ENCODE measurements at regions not wholly inside any gene's neighbourhood (a gene's known extent, or its start where the extent isn't known, plus 50 kb on each side); places are given as distances from the start of the nearest gene placed in this dataset.
"Not testable (repeated sequence)": the region's sequence is repeated elsewhere in the genome, so short reads cannot be mapped to it uniquely, and the experiment has no call there.

DNA sequence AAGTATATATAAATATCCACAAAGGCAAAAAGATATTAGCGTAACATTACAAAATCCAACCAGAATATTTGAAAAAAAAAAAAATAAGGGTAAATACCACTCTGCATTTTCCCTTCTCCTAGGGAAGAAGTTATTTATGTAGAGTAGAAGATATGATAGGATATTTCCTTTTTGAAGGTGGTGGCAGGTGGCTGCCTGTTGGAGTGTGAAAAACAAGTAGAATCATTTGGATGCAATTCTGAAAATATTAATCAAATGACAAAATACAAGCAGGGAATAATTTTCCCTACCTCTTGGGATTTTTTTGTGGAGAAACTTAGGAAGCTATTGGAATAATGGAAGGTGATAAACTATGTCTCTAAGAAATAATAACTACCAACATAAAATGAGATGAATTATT lies 62.5 kb upstream of the OGFRL1 start:
- Histone ChIP-seq H3K79me2 (ENCODE audit: insufficient read depth, low read depth) (no peaks in the 10 kb centered on the region), H4K20me1 (ENCODE audit: insufficient read depth) (no peaks in the 10 kb centered on the region), H3K4me2 (no peak overlapping the region), H3K27me3 (ENCODE audit: insufficient read depth, low read depth) (no peaks in the 10 kb centered on the region), H3K4me1 (ENCODE audit: low read depth, poor library complexity, severe bottlenecking) (no peaks in the 10 kb centered on the region), H3K9ac (no peak overlapping the region), H2AFZ (ENCODE audit: low read depth) (no peak overlapping the region), H3K36me3 (ENCODE audit: insufficient read depth) (no peaks in the 10 kb centered on the region), H3K4me3 (IDR thresholded peaks at IDR 0.05; ENCODE audit: insufficient read depth, low read depth, low read length) (no peak overlapping the region), H3K27ac (no peak overlapping the region)
- TF ChIP-seq, protein P1, sequence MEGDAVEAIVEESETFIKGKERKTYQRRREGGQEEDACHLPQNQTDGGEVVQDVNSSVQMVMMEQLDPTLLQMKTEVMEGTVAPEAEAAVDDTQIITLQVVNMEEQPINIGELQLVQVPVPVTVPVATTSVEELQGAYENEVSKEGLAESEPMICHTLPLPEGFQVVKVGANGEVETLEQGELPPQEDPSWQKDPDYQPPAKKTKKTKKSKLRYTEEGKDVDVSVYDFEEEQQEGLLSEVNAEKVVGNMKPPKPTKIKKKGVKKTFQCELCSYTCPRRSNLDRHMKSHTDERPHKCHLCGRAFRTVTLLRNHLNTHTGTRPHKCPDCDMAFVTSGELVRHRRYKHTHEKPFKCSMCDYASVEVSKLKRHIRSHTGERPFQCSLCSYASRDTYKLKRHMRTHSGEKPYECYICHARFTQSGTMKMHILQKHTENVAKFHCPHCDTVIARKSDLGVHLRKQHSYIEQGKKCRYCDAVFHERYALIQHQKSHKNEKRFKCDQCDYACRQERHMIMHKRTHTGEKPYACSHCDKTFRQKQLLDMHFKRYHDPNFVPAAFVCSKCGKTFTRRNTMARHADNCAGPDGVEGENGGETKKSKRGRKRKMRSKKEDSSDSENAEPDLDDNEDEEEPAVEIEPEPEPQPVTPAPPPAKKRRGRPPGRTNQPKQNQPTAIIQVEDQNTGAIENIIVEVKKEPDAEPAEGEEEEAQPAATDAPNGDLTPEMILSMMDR (conservative IDR thresholded peaks at IDR 0.05; ENCODE audit: low read depth, low read length), result no peak

DNA sequence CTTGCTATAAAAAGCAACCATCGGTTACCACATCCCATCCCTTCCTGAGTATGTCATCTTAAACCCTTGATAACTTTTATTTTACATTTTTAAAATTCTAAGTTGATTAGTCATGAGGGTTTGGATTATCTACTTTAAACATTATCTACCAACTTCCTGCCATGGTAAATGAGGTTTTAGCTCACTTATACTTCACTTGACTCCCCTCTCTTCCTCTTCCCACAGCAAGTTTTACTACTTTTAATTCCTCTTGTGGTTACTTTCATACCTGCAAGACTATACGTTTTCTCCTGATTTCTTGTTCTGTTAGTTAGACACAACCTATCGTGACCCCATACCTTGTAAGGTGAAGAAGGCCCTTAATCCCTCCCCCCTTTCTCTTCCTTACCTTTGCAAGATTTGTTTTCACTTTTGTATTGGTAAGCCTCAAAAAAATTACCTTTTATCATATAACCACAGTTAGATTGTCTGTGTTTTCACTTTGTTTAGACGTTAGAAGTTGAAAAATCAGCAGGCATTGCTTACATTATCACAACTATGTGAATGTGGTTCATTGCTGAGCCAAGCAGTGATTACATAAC lies 60.1 kb upstream of the OGFRL1 start:
- Histone ChIP-seq H3K4me2 (no peak overlapping the region), H3K4me1 (ENCODE audit: low read depth, poor library complexity, severe bottlenecking) (no peaks in the 10 kb centered on the region), H4K20me1 (ENCODE audit: insufficient read depth) (no peaks in the 10 kb centered on the region), H3K27me3 (ENCODE audit: insufficient read depth, low read depth) (no peaks in the 10 kb centered on the region), H3K36me3 (ENCODE audit: insufficient read depth) (no peaks in the 10 kb centered on the region), H3K9ac (no peak overlapping the region), H3K27ac (no peak overlapping the region), H3K79me2 (ENCODE audit: insufficient read depth, low read depth) (no peaks in the 10 kb centered on the region), H2AFZ (ENCODE audit: low read depth) (no peak overlapping the region), H3K4me3 (IDR thresholded peaks at IDR 0.05; ENCODE audit: insufficient read depth, low read depth, low read length) (no peak overlapping the region)
- TF ChIP-seq, protein P1 (conservative IDR thresholded peaks at IDR 0.05; ENCODE audit: low read depth, low read length), result no peak

DNA sequence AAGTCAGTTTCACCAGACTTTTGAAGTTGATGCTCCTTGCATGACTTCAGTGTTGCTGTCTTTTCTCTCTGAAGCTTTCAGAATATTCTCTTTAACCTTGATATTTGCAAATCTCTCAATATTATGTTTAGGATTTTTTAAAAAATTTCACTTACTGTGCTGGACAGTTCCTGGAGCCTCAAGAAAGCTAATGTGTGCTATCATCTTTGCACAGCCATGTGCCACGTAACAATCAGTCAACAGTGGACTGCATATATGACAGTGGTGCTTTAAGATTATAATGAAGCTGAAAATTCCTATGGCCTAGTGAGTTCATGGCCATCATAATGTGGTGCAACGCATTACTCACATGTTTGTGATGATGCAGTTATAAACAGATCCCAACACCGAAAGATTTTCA lies 59.1 kb upstream of the OGFRL1 start:
- Histone ChIP-seq H4K20me1 (ENCODE audit: insufficient read depth) (no peaks in the 10 kb centered on the region), H3K27ac (no peak overlapping the region), H3K9ac (no peak overlapping the region), H3K4me1 (ENCODE audit: low read depth, poor library complexity, severe bottlenecking) (no peaks in the 10 kb centered on the region), H3K4me3 (IDR thresholded peaks at IDR 0.05; ENCODE audit: insufficient read depth, low read depth, low read length) (no peak overlapping the region), H3K36me3 (ENCODE audit: insufficient read depth) (no peaks in the 10 kb centered on the region), H3K27me3 (ENCODE audit: insufficient read depth, low read depth) (no peaks in the 10 kb centered on the region), H3K79me2 (ENCODE audit: insufficient read depth, low read depth) (no peaks in the 10 kb centered on the region), H3K4me2 (no peak overlapping the region), H2AFZ (ENCODE audit: low read depth) (no peak overlapping the region)
- TF ChIP-seq, protein P1 (conservative IDR thresholded peaks at IDR 0.05; ENCODE audit: low read depth, low read length), result no peak

DNA sequence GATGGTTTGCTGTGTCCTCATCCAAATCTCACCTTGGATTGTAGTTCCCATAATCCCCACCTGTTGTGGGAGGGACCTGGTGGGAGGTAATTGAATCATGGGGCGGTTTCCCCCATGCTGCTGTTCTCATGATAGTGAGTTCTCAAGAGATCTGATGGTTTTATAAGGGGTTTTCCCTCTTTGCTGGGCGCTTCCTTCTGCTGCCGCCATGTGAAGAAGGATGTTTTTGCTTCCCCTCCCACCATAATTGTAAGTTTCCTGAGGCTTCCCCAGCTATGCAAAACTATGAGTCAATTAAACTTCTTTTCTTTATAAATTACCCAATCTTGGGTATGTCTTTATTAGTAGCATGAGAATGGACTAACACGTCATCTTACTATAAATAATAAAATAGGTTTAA lies 55.7 kb upstream of the OGFRL1 start:
- not testable (repeated sequence) for H4K20me1 ChIP-seq (ENCODE audit: insufficient read depth); H3K27me3 ChIP-seq (ENCODE audit: insufficient read depth, low read depth); H3K79me2 ChIP-seq (ENCODE audit: insufficient read depth, low read depth); H3K36me3 ChIP-seq (ENCODE audit: insufficient read depth); H3K27ac ChIP-seq; H3K4me1 ChIP-seq (ENCODE audit: low read depth, poor library complexity, severe bottlenecking); H3K4me2 ChIP-seq; H2AFZ ChIP-seq (ENCODE audit: low read depth); H3K4me3 ChIP-seq (IDR thresholded peaks at IDR 0.05; ENCODE audit: insufficient read depth, low read depth, low read length); H3K9ac ChIP-seq

DNA sequence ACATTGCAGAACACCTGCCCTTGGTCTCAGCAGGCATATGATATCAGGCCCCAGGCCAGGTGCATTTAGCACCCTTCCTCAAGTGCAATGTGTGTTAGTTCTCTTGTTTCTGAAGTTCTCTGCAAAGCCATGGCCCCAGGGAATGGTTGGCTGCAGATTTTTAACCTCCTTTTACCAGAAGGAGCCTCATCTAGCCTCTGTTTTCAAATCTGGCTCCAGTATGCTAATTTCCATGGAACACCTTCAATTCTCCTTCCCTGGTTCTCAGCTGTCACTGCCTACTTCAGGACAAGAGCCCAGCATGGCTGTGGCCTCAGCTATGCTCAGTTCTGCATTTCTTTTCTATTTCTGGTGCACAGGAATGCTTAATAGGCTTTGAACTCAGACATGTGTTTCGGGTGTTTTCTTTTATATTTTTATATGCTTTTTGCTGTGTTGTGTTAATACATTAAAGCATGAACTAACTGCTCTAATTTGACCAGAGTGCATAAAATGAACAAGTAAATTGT lies 51.6 kb upstream of the OGFRL1 start:
- H3K27me3 ChIP-seq (ENCODE audit: insufficient read depth, low read depth), result no peaks in the 10 kb centered on the region
- H3K4me2 ChIP-seq, result no peak overlapping the region
- no peak overlapping the region for H2AFZ ChIP-seq (ENCODE audit: low read depth)
- no peak overlapping the region for H3K4me3 ChIP-seq (IDR thresholded peaks at IDR 0.05; ENCODE audit: insufficient read depth, low read depth, low read length)
- no peaks in the 10 kb centered on the region for H3K36me3 ChIP-seq (ENCODE audit: insufficient read depth)
- H3K9ac ChIP-seq, result no peak overlapping the region
- no peaks in the 10 kb centered on the region for H4K20me1 ChIP-seq (ENCODE audit: insufficient read depth)
- no peaks in the 10 kb centered on the region for H3K79me2 ChIP-seq (ENCODE audit: insufficient read depth, low read depth)
- no peak overlapping the region for H3K27ac ChIP-seq
- TF ChIP-seq, protein P1 (conservative IDR thresholded peaks at IDR 0.05; ENCODE audit: low read depth, low read length), result no peak
- H3K4me1 ChIP-seq (ENCODE audit: low read depth, poor library complexity, severe bottlenecking), result no peaks in the 10 kb centered on the region
